ENCODE measurements at regions not wholly inside any gene's neighbourhood (a gene's known extent, or its start where the extent isn't known, plus 50 kb on each side); places are given as distances from the start of the nearest gene placed in this dataset.
"Not testable (repeated sequence)": the region's sequence is repeated elsewhere in the genome, so short reads cannot be mapped to it uniquely, and the experiment has no call there.

DNA sequence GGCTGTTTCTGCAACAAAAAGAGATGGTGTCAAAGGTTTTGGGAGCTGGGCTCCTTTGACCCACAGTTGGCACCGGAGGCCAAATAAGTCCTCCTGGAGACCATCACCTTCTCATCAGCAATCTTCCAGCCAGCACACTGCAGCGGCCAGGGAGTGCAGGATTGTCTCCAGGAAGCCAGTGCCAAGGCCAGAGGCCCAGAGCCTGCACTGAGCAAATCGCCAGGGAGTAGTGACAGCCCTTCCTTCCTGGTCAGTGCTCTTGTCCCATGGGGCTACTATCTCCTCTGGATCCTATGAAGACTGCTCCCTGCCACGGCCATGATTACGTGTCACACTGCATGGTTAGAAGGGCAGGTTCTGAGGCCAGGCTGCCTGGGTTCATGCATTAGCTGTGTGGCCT lies 134.3 kb upstream of the CRHR1 start:
- DNase-seq (ENCODE audit: low read depth in 2 of 2): no peak

DNA sequence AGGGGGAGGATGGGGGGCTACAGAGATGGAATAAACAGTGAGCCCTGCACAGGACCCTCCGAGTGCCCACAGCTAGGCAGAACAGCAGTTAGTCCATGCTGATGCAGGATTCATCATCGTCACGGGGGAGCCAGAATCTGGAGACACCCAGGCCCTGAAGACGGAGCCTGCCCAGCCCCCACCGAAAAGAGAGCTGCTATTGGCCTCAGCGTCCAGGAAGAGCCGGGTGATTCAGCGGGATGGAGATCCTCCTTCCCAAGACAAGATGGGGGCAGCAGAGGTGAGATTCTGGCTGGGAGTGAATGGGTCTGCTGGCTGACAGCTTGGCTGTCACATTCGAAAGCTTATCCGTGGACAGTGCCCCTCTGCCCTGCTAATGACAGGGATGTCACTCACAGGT lies 133.6 kb upstream of the CRHR1 start:
- DNase-seq (ENCODE audit: low read depth in 2 of 2): no peak

DNA sequence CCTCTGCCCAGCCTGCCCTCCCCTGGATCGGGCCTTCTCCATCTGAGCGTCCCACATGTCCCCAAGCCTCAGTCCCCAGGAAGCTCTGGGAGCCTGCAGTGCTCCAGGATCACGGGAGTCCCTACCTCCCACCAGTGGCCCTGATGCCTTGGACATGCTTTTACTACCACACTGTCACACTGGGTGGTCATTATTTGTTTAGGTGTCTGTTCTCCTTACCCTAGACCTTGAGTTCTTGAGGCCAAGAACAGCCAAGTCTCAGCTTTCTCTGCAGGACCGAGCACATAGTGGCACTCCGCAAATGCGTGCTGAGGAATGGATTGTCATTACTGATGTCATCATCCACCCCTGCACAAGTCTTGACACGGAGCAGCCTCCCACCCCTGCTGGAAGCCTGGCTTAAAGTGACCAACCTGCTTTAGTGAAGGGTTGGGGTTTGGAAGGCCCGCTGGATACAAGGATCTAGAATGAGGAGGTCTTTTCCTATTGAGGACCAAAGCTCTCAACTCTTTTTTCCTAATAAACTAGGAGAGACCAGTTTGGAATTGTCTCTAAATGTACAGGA lies 132.9 kb upstream of the CRHR1 start:
- DNase-seq (ENCODE audit: low read depth in 2 of 2): no peak

DNA sequence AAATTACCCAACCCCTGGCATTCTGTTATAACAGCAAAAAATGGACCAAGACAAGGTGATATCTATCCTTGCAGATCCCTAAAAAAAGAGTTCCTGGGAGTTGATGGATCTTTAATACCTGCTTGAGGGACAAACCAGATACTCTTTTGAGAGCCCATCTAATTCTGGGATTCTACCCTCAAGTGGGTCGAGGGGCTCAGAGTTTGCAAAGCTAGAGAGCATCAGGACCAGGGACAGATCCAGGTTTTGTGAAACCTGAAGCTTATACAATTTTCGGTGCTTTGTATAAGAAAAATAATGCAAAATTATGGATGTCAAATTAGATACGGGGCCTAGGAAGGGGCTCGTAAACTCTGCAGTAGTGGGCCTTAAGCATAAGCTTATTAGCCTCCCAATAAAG lies 130.5 kb upstream of the CRHR1 start:
- no peak for DNase-seq (ENCODE audit: low read depth in 2 of 2)

DNA sequence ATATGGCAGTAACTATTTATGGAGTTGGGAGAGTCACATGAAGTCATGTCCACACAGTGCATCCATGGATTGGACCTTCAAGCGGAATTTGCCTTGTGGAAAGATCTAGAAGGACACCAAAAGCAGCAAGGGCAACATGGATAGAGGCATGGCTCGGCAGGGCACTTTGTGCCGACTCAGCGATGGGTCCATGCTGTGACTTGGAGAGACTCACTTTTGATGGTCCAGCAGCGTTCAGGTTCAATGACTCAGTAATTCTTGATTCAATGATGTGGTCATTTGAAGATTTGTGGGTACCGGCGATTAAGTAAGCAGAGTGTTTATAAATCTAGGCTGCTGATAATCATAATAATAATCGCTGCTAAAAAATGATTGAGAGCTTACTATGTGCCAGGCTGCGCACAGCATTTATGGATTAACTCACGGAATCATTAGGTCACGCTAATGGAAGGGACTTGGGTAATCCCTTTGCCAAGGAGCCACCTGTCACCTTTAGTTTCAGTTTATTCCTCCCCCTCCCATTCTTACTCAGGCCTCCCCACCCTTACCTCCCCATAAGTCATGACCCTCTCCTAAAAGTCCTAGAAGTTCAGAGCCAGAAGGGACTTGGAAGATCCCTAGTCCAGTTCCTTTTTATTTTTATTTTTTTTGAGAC lies 127.5 kb upstream of the CRHR1 start:
- DNase-seq (ENCODE audit: low read depth in 2 of 2): no peak

DNA sequence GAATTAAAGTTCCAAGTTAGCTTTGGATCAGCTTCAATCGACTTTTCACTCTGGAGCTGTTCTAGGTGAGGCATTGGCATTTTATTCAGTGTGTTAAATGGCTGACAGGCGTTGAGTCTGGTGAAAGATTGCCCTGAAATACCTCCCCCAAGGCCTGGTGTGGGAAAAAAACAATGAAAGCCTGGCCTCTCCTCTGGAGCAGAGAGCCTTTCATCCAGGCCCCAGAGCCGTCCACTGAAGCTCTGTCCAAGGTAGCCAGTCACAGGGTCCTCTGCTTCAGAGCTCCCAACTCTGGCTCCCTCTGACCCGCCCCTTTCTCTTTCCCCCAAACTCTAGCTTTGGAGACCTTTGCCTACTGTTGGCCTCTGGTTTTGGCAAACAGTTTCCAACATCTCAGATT lies 123.6 kb upstream of the CRHR1 start:
- DNase-seq (ENCODE audit: low read depth in 2 of 2): no peak

DNA sequence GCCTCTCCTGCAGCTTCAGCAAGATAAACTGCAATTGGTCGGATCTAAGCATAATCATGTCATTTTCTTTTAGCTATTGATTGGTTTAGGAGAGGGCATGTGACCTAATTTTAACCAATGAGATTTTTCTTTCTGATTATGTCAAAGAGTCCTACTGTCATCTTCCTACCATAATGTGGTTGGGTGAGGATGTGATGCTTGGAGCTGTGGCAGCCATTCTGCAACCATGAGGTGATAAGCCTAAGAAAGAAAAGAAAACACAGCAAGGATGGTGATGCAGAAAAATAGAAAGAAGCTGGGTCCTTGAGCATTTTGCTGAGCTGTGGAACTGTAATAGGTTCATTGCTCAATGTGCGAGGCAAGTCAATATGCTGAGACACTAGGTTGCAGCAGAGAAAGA lies 121.7 kb upstream of the CRHR1 start:
- DNase-seq (ENCODE audit: low read depth in 2 of 2): no peak

DNA sequence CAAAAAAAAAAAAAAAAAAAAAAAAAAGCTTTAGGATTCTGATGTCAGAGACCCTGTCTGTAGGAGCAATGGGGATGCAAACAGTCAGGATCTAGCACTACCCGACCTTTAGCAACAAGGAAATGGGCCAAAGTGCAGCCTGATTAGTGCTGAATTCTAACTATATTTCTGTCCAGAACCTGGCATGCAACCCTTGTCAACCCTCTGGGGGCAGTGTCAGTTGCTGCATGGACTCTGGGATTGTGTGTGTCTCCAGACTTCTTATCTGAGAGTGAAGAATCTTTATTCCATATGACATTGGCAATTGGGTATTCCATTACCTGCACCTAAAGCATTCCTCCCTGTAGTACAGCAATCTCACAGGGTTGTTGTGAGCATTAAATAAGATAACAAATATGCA lies 120.3 kb upstream of the CRHR1 start:
- no peak for DNase-seq (ENCODE audit: low read depth in 2 of 2)

DNA sequence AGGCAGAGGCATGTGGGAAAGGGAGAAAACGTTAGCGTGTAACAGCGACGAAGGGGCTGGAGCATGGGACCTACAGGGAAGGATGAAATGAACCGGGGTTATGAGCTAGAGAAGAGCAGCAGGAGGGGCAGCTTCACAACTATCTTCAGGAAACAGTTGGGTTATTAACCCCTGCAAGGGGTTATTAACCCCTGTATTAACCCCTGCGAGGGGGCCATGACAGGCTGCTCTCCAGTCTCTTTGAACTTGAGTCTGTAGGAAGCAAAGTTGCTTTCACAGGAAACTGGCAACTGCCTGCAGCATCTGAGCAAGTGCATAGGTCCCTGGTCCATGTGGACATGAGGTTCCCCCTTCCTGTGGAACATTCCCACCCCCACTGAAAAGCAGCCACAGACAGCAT lies 119.2 kb upstream of the CRHR1 start:
- DNase-seq (ENCODE audit: low read depth in 2 of 2): no peak

DNA sequence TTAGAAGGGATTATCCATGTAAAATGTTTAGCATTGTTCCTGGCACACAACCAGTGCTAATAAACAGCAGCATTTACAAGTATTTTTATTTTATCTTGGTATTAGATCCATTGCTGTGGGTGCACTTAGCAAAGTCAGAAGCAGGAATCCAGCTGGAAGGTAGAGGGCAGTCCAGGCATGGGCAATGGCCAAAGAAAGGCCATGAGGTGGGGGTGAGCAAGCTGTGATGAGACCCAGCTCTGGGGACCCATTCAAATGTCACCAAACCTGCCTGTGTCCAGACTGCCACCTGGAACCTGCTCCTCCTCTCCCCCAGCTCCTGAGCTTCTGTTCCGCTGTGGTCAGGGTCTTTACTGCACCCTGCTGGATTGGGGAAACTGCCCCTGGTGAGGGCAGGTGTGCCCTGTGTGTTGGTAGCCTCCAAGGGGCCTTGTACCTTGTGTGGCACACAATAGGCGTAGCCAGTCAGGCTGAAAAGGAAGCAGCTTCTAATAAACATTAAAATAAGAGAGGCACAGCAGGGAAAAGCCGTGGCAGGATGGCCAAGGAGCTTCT lies 118.0 kb upstream of the CRHR1 start:
- DNase-seq (ENCODE audit: low read depth in 2 of 2): no peak

DNA sequence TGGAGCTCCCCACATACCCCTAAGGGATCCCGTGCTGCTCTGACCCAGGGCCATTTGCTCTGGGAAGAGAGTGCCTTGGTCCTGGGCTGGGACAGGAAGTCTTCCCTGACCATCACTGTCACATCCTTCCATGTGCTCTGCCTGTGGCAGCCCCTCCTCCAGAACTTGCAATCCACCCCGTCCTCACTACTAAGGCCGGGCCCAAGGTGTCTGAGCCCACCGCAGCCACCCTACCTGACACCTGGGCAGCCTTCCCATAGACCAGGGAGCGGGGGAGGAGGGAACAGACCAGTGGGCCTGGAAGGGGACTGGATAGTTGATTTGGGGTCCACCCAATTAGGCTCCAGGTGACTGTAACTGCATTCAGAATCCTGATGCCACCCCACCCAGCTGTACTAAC lies 117.5 kb upstream of the CRHR1 start:
- DNase-seq (ENCODE audit: low read depth in 2 of 2): no peak

DNA sequence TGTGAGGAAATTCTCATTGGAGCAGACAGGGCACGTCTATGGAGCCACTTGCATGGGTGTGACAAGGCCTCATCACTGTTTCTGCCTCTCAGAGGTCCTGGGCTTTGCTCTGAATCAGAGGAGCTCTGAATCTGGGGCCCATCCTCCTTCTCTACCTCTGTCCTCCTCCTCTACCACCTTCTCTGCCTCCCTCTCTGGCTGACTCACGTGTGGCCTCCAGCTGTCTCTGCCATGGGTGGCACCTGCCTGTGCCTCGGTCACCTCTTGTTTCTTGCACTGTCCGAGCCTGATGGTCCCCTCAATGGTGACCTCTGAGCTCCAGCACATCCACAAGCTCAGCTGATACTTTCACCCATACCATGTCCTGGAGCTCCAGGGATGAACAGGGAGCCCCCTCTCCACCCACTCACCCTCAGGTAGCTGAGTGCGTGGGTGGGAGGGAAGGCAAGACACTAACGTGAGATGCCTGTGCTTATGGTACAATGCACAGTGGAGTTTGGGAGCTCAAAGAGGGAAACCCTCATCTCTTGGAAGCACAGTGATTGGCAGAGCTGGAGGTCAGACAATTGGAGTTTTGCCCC lies 116.4 kb upstream of the CRHR1 start:
- DNase-seq (ENCODE audit: low read depth in 2 of 2): no peak

DNA sequence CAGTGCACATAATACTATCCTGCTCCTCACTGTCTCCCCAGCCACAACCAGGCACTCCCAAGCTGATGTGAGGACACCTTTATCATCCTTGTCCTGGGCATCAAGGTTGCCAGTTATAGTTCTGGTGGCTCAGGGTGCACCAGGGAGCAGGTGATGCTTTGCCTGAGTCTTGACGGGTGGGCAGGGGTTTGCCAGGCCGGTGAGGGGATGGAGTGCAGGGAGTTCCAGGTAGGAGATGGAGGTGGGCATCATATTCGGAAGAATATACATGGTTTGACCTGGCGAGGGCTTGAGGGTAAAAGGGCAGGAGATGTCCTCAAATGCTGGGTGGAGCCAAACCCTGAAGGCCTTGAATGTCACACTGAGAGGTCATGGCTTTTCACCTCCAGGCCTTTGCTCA lies 115.8 kb upstream of the CRHR1 start:
- DNase-seq (ENCODE audit: low read depth in 2 of 2): no peak

DNA sequence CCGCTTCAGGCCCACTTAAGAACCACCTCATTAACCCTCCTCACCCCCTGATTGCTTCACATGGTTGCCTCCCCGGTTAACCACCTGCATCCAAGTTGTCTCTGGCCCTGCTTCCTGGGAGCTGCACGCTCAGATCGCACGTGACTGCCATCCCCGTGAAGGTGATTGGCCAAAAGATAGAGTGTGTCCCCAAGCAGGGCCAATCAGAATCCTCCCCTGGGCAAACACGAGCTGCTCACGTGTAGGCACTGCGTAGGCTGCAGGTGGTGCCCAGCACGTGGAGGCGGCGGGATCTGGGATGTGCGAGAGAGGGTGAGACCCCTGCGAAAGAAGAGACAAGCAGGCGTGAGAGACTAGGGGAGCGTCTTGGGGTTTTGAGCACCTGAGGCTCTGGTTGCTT lies 111.8 kb upstream of the CRHR1 start:
- no peak for DNase-seq (ENCODE audit: low read depth in 2 of 2)

DNA sequence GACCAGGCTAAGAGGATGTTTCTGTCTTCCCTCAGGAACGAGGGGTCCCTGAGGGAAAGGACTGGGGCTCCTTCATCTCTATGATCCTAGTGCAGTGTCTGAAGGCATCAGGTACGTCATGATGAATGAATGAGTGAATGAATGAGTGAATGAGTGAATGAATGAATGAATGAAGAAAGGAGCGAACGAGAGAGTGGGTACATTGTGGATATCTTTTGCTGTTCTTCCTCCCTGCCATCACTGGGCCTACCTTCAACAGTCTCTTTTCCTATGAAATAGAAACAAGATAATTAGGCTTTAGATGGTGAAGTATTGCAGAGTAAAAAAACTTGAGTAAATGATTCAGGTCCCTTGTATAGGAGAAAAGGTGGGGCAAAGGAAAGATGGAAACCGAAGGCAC lies 111.3 kb upstream of the CRHR1 start:
- DNase-seq (ENCODE audit: low read depth in 2 of 2): no peak

DNA sequence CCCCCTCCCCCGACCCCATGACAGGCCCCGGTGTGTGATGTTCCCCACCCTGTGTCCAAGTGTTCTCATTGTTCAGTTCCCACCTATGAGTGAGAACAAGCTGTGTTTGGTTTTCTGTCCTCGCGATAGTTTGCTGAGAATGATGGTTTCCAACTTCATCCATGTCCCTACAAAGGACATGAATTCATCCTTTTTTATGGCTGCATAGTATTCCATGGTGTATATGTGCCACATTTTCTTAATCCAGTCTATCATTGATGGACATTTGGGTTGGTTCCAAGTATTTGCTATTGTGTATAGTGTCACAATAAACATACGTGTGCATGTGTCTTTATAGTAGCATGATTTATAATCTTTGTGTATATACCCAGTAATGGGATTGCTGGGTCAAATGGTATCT lies 110.4 kb upstream of the CRHR1 start:
- DNase-seq (ENCODE audit: low read depth in 2 of 2): not testable (repeated sequence)

DNA sequence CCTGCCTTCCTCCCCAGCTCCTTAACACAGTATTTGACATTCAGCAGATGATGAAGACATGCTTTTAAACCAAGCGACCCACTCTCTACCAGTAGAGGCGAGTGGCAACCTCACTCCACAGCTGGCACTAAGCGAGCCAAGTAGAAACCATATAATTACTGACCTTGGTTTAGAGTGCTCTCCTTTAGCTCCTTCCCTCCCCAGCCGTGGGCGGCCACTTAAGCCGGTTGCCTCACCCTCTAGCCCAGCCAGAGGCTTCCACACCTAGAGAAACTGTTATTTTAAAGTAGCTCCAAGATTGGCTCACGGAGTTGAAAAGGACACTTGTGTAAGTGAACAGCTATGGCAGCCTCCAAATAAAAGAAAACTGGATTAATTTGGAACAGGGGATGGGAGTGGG lies 109.1 kb upstream of the CRHR1 start:
- no peak for DNase-seq (ENCODE audit: low read depth in 2 of 2)

DNA sequence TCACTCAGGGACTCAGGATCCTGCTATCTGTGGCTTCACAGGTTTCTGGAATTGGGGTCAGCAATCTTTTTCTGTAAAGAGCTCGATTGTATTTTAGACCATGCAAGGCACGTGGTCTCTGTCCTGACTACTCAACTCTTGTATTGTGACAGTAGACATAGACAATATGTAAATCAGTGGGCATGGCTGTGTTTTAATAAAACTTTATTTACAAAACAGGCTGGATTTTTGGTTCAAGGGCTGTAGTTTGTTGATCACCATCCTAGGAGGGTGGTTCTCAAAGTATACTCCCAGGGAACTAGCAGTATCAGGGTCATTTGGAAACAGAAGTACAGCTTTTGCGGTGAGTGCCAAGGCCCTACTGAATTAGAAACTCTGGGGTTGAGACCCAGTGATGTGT lies 108.2 kb upstream of the CRHR1 start:
- DNase-seq (ENCODE audit: low read depth in 2 of 2): no peak

DNA sequence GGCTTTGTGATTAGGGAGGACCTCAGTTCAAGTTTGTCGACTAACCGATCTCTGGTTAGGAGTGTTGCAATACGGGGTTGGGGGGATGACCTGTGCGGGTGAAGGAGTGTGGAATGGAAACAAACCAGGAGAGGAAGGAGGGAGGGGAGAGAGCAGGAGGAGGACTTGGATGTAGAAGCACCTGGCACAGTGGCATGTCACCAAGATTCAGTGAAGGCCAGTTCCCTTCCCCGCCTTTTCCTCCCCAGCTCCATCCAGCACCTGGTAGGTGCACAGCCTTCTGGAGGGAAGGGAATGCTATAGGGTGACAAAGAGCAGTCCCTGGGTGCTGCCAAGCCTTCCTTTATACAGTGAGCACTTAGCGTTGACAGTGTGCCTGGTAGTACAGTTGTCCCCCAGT lies 107.4 kb upstream of the CRHR1 start:
- DNase-seq (ENCODE audit: low read depth in 2 of 2): no peak

DNA sequence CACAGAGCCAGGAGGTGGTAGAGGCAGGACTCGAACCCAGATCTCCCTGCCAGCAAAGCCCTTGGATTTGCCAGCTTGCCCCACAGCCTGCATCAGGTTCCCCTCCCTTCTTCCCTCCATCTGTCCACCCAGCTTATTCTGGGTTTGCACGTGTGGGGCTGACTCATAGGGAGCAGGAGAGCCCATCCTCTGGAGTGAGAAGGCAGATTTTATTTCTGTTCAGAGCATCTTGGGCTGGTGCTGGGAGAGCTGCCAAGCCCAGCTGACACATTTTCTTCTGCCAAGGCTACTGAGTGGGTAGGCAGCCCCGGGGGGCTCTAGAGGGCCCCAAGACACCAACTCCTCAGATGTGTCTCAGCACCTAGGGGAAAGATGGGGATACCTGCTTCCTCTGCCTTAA lies 106.3 kb upstream of the CRHR1 start:
- no peak for DNase-seq (ENCODE audit: low read depth in 2 of 2)

DNA sequence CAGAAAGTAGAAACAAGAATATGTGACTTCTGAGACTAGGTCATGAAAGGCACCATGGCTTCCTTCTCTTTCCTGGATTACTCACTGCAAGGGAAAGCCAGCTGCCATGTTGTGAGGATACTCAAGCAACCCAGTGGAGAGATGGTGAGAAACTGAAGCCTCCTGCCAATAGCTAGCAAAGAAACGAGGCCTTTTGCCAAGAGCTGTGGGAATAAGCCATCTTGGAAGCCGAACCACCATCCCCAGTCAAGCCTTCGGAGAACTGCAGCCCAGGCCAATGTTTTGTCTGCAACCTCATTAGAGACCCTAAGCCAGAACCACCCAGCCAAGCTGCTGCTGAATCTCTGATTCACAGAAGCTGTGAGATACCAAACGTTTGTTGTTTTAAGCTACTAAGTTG lies 104.7 kb upstream of the CRHR1 start:
- no peak for DNase-seq (ENCODE audit: low read depth in 2 of 2)

DNA sequence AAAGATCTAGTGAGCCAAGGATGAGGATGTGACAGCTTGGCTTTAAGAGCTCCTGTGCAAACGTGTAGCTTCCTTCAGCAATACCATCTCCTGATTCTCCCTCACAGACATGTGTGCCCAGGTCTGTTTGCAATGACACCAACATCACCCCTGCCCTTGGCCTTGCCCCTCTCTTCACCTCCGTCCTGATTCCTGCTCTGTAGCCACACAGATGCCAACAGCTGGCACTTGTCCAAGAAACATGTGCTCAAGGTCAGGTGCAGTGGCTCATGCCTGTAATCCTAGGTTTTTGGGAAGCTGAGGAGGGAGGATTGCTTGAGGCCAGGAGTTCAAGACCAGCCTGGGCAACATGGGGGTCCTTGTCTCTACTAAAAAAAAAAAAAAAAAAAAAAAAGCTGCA lies 103.8 kb upstream of the CRHR1 start:
- DNase-seq (ENCODE audit: low read depth in 2 of 2): no peak

DNA sequence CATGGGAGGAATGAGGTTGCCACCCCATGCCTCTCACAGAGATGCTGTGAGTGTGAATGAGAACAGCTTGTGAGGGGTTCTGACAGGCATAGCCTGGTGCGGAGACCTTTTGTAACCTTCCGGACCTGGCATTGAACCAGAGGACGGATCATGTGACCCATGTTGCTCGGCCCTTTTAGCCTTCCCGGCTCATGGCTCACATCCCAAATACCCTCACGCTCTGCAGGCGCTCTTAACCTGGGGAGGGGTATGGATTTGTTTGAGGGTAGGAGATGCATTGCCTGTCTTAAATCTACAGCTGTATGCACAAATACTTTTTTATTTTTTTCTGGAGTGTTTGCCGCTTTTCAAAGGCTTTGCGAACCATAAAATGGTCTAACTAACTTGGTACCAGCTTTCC lies 102.4 kb upstream of the CRHR1 start:
- no peak for DNase-seq (ENCODE audit: low read depth in 2 of 2)

DNA sequence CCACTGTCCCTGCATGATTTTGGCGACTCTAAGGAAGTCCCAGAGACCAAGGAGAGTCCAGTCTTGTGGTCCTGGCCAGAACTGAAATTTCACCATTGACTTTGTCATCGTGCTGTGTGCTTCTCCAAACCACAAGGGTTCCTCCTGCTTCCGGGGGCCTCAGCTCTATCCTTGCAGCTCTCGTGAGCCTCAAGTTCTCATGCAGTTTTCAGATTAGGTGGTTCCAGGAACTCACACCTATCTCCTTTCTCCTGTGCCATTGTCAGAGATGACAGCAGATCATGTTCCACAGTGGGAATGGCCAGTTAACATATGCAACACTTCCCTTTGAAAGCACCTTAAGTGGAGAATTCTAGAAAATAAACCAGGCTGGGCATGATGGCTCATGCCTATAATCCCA lies 97.9 kb upstream of the CRHR1 start:
- DNase-seq (ENCODE audit: low read depth in 2 of 2): no peak
